ENCODE measurements at regions not wholly inside any gene's neighbourhood (a gene's known extent, or its start where the extent isn't known, plus 50 kb on each side); places are given as distances from the start of the nearest gene placed in this dataset.
A peak's percentile ranks its signal among the peaks of the same experiment; 100 is the strongest.

DNA sequence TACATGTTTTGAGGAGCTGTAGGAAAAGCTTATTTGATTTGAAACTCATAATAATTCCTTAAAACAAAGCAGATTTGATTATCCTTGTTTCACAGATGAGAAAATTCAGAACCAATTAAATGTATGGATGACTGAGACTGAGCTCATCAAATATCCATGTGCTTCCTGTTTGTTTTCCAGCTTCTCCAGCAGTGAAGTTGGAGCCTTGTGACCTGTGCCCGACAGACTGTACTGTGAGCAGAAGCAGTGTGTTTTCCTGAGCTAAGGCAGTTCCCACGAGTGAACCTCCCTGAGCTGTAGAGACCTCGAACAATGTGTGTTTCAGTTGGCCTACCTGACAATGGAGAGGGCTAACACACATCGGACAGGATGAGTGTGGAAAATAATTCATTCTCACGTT lies 599.5 kb upstream of the NRSN1 start:
- DNase-seq, result no peak
- intact Hi-C loops (cut with DNase I), result no loop called here
- Histone ChIP-seq H3K9me3 (no peaks in the 10 kb centered on the region), H3K27me3 (no peaks in the 10 kb centered on the region), H3K4me3 (no peak overlapping the region), H3K4me1 (no peaks in the 10 kb centered on the region), H3K36me3 (no peaks in the 10 kb centered on the region), H3K27ac (no peak overlapping the region)
- TF ChIP-seq, protein P1, sequence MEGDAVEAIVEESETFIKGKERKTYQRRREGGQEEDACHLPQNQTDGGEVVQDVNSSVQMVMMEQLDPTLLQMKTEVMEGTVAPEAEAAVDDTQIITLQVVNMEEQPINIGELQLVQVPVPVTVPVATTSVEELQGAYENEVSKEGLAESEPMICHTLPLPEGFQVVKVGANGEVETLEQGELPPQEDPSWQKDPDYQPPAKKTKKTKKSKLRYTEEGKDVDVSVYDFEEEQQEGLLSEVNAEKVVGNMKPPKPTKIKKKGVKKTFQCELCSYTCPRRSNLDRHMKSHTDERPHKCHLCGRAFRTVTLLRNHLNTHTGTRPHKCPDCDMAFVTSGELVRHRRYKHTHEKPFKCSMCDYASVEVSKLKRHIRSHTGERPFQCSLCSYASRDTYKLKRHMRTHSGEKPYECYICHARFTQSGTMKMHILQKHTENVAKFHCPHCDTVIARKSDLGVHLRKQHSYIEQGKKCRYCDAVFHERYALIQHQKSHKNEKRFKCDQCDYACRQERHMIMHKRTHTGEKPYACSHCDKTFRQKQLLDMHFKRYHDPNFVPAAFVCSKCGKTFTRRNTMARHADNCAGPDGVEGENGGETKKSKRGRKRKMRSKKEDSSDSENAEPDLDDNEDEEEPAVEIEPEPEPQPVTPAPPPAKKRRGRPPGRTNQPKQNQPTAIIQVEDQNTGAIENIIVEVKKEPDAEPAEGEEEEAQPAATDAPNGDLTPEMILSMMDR (IDR thresholded peaks at IDR 0.05), result no peak
- TF ChIP-seq POLR2AphosphoS5 (IDR thresholded peaks at IDR 0.05) (no peak), EP300 (IDR thresholded peaks at IDR 0.05) (no peak), POLR2A (IDR thresholded peaks at IDR 0.05) (no peak)
- WGBS, 2 donors, result 79% methylated on average over 5 of the region's 5 CpGs

DNA sequence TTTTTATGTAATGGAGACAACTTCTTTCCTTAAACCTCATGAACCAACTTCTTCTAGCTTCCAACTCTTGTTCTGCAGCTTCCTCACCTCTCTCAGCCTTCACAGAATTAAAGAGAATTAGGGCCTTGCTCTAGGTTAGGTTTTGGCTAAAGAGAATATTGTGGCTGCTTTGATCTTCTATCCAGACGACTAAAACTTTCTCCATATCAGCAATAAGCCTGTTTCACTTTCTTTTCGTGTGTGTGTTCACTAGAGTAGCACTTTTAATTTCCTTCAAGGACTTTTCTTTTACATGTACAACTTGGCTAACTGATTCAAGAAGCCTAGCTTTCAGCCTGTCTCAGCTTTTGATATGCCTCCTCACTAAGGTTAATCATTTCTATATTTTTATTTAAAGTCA lies 596.1 kb upstream of the NRSN1 start:
- intact Hi-C loops (cut with DNase I), result no loop called here
- WGBS, 2 donors, result 14 to 45% methylated on average over 2 of the region's 2 CpGs
- H3K4me1 ChIP-seq, result no peaks in the 10 kb centered on the region

DNA sequence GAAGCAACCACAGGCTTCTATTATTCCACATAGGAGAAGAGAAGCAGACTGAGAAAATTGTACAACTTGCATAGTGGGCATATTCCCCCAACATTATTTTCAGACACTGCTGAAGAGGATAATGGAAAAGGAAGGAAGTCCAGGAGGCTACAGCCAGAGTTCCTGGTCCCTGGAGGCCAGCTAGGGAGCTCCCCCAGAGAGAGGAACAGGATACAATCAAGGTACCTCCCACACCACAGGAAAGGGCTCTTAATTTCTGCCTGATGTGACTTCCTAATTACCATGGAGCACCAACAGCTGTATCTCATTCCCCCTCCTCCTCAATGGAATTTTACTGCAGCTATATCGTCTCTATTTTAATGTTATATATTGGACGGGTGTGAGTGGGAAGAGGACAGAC lies 594.3 kb upstream of the NRSN1 start:
- Histone ChIP-seq H3K36me3 (no peaks in the 10 kb centered on the region), H3K27me3 (no peaks in the 10 kb centered on the region), H3K4me3 (no peak overlapping the region), H3K27ac (peak overlapping the region in 1 of 4 donors; percentile 18), H3K4me1 (no peaks in the 10 kb centered on the region), H3K9me3 (no peaks in the 10 kb centered on the region)
- intact Hi-C loops (cut with DNase I), result no loop called here
- WGBS, 2 donors, result 68 to 81% methylated on average over 2 of the region's 2 CpGs
- TF ChIP-seq, protein P1 (IDR thresholded peaks at IDR 0.05), result no peak
- DNase-seq, result no peak

More for the DNA sequence above, 596.1 kb upstream of the NRSN1 start:
- no peak for DNase-seq
- H3K27me3 ChIP-seq, result no peaks in the 10 kb centered on the region
- no peaks in the 10 kb centered on the region for H3K9me3 ChIP-seq
- TF ChIP-seq, protein P1 (IDR thresholded peaks at IDR 0.05), result no peak
- TF ChIP-seq POLR2A (IDR thresholded peaks at IDR 0.05), result no peak
- no peak for TF ChIP-seq POLR2AphosphoS5 (IDR thresholded peaks at IDR 0.05)
- no peak for TF ChIP-seq EP300 (IDR thresholded peaks at IDR 0.05)
- H3K4me3 ChIP-seq, result no peak overlapping the region
- H3K36me3 ChIP-seq, result no peaks in the 10 kb centered on the region
- no peak overlapping the region for H3K27ac ChIP-seq

DNA sequence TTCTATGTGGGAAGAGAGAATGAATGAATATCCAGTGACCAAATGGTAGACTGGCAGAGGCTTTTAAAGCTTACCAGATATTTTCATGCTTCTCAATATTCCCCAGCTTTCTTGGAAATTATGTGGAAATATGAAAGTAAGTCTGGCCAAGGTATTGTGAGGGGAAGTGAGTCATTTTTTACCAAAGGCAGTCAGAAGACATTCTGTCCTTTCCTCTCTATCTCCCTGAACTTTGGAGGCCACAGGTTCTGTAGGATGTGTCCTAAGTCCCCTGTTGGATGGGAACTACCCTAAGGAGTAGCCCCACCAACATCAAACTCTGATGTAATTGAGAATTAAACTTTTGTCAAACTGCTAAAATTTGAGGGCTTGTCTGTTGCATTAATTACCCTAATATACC lies 593.8 kb upstream of the NRSN1 start:
- H3K27ac ChIP-seq, result peak overlapping the region in 1 of 4 donors; percentile 18
- TF ChIP-seq, protein P1 (IDR thresholded peaks at IDR 0.05), result no peak
- TF ChIP-seq EP300 (IDR thresholded peaks at IDR 0.05) (no peak), POLR2AphosphoS5 (IDR thresholded peaks at IDR 0.05) (peak in 1 of 4 donors; percentile 23), POLR2A (IDR thresholded peaks at IDR 0.05) (no peak)
- DNase-seq, result no peak
- H3K36me3 ChIP-seq, result no peaks in the 10 kb centered on the region
- no peaks in the 10 kb centered on the region for H3K4me1 ChIP-seq
- H3K9me3 ChIP-seq, result no peaks in the 10 kb centered on the region
- no peaks in the 10 kb centered on the region for H3K27me3 ChIP-seq
- no peak overlapping the region for H3K4me3 ChIP-seq
- intact Hi-C loops (cut with DNase I), result no loop called here

DNA sequence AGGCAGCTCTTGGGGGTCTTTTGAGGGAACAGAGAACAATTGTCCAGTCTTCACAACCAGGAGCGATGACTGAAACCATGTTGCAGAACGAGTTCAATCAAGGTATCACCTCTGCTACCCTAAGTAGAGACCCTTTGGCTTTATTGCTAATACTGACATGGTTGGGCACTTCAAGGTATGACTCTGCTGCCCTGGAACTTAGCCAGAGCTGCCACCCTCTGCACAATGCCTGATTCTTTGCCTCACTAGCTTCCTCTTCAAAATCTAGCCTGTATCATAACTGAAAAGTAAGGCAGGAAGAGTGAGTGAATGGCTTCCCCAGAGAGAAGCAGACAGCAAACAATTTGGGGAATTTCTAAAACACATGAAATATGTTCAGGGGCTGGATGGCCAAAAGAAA lies 592.7 kb upstream of the NRSN1 start:
- H3K27me3 ChIP-seq, result no peaks in the 10 kb centered on the region
- H3K4me1 ChIP-seq, result no peaks in the 10 kb centered on the region
- DNase-seq, result no peak
- no peaks in the 10 kb centered on the region for H3K9me3 ChIP-seq
- intact Hi-C loops (cut with DNase I), result no loop called here
- WGBS, 2 donors, result 86 to 90% methylated on average over 2 of the region's 2 CpGs
- no peak for TF ChIP-seq POLR2AphosphoS5 (IDR thresholded peaks at IDR 0.05)
- TF ChIP-seq POLR2A (IDR thresholded peaks at IDR 0.05), result no peak
- no peak for TF ChIP-seq EP300 (IDR thresholded peaks at IDR 0.05)
- TF ChIP-seq, protein P1 (IDR thresholded peaks at IDR 0.05), result no peak
- H3K36me3 ChIP-seq, result no peaks in the 10 kb centered on the region
- no peak overlapping the region for H3K4me3 ChIP-seq
- no peak overlapping the region for H3K27ac ChIP-seq

Measured in sigmoid colon (tissue), 6 donors.